ENCODE measurements at regions not wholly inside any gene's neighbourhood (a gene's known extent, or its start where the extent isn't known, plus 50 kb on each side); places are given as distances from the start of the nearest gene placed in this dataset.

GRCh38 chr4:19300213-19300612 lies 951.5 kb upstream of the SLIT2 start:
- Histone ChIP-seq H3K9ac (ENCODE audit: insufficient read depth, low read depth, low read length) (no peak overlapping the region), H3K36me3 (replicated peaks in 1 of 2; ENCODE audit: control insufficient read depth in 1 of 2, insufficient read depth in 2 of 2, low read length in 2 of 2) (no peaks in the 10 kb centered on the region), H3K27ac (ENCODE audit: extremely low read length, insufficient read depth, low read length) (no peak overlapping the region), H3K27me3 (ENCODE audit: control insufficient read depth in 1 of 2, insufficient read depth in 2 of 2, low read length in 2 of 2) (no peaks in the 10 kb centered on the region), H3K4me3 (replicated peaks in 1 of 3; ENCODE audit: insufficient read depth in 1 of 3, low read depth in 2 of 3, low read length in 3 of 3) (no peak overlapping the region), H3K79me2 (ENCODE audit: insufficient read depth, low read length) (no peaks in the 10 kb centered on the region), H2AFZ (ENCODE audit: low read length) (no peak overlapping the region), H3K4me1 (ENCODE audit: insufficient read depth, low read length) (no peaks in the 10 kb centered on the region; the same call in 1 of the 2 replicates), H3K4me2 (ENCODE audit: low read depth, low read length) (no peak overlapping the region), H4K20me1 (ENCODE audit: insufficient read depth, low read length) (no peaks in the 10 kb centered on the region), H3K9me3 (ENCODE audit: low read length) (peaks cover 81% of the 10 kb centered on the region)
- 86% methylated on average over 1 of the region's 1 CpG for WGBS (ENCODE audit: low lambda C conversion rate)
- ChIA-PET CTCF (ENCODE audit: low intra/inter-chr PET ratio, low total read pairs) (no interaction called here), POLR2A (no interaction called here)
- no TSS peak for BruUV-seq (replicated peaks)
- no peak for FAIRE-seq
- no peak for DNase-seq (ENCODE audit: low spot score)
- TF ChIP-seq ZNF543 (CRISPR knock-in tag; IDR thresholded peaks at IDR 0.05): no peak
- no peak for TF ChIP-seq ZNF639 (CRISPR knock-in tag; conservative IDR thresholded peaks at IDR 0.05)
- TF ChIP-seq ATM (IDR thresholded peaks at IDR 0.05; ENCODE audit: borderline replicate concordance): no peak
- TF ChIP-seq HMG20A (CRISPR knock-in tag; IDR thresholded peaks at IDR 0.05; ENCODE audit: borderline replicate concordance): no peak
- no peak for TF ChIP-seq FOXA3 (CRISPR knock-in tag; IDR thresholded peaks at IDR 0.05)
- no peak for TF ChIP-seq HNRNPUL1 (IDR thresholded peaks at IDR 0.05; ENCODE audit: low read depth, low read length)
- no peak for TF ChIP-seq ZNF264 (CRISPR knock-in tag; IDR thresholded peaks at IDR 0.05)
- no peak for TF ChIP-seq ZZZ3 (CRISPR knock-in tag; IDR thresholded peaks at IDR 0.05; ENCODE audit: borderline replicate concordance)
- intact Hi-C loops (cut with micrococcal nuclease; ENCODE audit: unreplicated experiment): no loop called here
- no peak for ATAC-seq
- in situ Hi-C loops (cut with HindIII; ENCODE audit: extremely low pct_ligation_motif_present, low pct_unique_long_range_greater_than_20kb): no loop called here

GRCh38 chr4:19298998-19299397 lies 952.7 kb upstream of the SLIT2 start:
- BruUV-seq (replicated peaks): no TSS peak
- 46% methylated on average over 3 of the region's 3 CpGs for WGBS (ENCODE audit: low lambda C conversion rate)
- no peak overlapping the region for H3K27ac ChIP-seq (ENCODE audit: extremely low read length, insufficient read depth, low read length)
- DNase-seq (ENCODE audit: low spot score) (no peak), FAIRE-seq (no peak), ATAC-seq (no peak)
- H3K36me3 ChIP-seq (replicated peaks in 1 of 2; ENCODE audit: control insufficient read depth in 1 of 2, insufficient read depth in 2 of 2, low read length in 2 of 2): no peaks in the 10 kb centered on the region
- H4K20me1 ChIP-seq (ENCODE audit: insufficient read depth, low read length): no peaks in the 10 kb centered on the region
- no peak overlapping the region for H3K9ac ChIP-seq (ENCODE audit: insufficient read depth, low read depth, low read length)
- ChIA-PET CTCF (ENCODE audit: low intra/inter-chr PET ratio, low total read pairs) (no interaction called here), POLR2A (no interaction called here)
- H3K79me2 ChIP-seq (ENCODE audit: insufficient read depth, low read length): no peaks in the 10 kb centered on the region
- no peak for TF ChIP-seq ZNF124 (CRISPR knock-in tag; IDR thresholded peaks at IDR 0.05)
- no peak for TF ChIP-seq SPEN (CRISPR knock-in tag; IDR thresholded peaks at IDR 0.05; ENCODE audit: low read depth)
- TF ChIP-seq AKNA (CRISPR knock-in tag; IDR thresholded peaks at IDR 0.05; ENCODE audit: borderline replicate concordance): no peak
- no peak for TF ChIP-seq BATF2 (CRISPR knock-in tag; IDR thresholded peaks at IDR 0.05)
- TF ChIP-seq BCL6 (CRISPR knock-in tag; IDR thresholded peaks at IDR 0.05): no peak
- H2AFZ ChIP-seq (ENCODE audit: low read length): no peak overlapping the region
- no peak overlapping the region for H3K4me2 ChIP-seq (ENCODE audit: low read depth, low read length)
- H3K4me1 ChIP-seq (ENCODE audit: insufficient read depth, low read length): no peaks in the 10 kb centered on the region; the same call in 1 of the 2 replicates
- H3K9me3 ChIP-seq (ENCODE audit: low read length): peaks cover 83% of the 10 kb centered on the region
- H3K27me3 ChIP-seq (ENCODE audit: control insufficient read depth in 1 of 2, insufficient read depth in 2 of 2, low read length in 2 of 2): no peaks in the 10 kb centered on the region
- H3K4me3 ChIP-seq (replicated peaks in 1 of 3; ENCODE audit: insufficient read depth in 1 of 3, low read depth in 2 of 3, low read length in 3 of 3): no peak overlapping the region
- intact Hi-C loops (cut with micrococcal nuclease; ENCODE audit: unreplicated experiment) (no loop called here), in situ Hi-C loops (cut with HindIII; ENCODE audit: extremely low pct_ligation_motif_present, low pct_unique_long_range_greater_than_20kb) (no loop called here)

Data from HepG2 (cell line).